ENCODE measurements at regions not wholly inside any gene's neighbourhood (a gene's known extent, or its start where the extent isn't known, plus 50 kb on each side); places are given as distances from the start of the nearest gene placed in this dataset.

GRCh38 chr5:131001507-131001906 lies 163.5 kb downstream of the HINT1 start:
- TF ChIP-seq MAX (IDR thresholded peaks at IDR 0.05; ENCODE audit: low read depth, low read length), result no peak
- TF ChIP-seq, protein P1, sequence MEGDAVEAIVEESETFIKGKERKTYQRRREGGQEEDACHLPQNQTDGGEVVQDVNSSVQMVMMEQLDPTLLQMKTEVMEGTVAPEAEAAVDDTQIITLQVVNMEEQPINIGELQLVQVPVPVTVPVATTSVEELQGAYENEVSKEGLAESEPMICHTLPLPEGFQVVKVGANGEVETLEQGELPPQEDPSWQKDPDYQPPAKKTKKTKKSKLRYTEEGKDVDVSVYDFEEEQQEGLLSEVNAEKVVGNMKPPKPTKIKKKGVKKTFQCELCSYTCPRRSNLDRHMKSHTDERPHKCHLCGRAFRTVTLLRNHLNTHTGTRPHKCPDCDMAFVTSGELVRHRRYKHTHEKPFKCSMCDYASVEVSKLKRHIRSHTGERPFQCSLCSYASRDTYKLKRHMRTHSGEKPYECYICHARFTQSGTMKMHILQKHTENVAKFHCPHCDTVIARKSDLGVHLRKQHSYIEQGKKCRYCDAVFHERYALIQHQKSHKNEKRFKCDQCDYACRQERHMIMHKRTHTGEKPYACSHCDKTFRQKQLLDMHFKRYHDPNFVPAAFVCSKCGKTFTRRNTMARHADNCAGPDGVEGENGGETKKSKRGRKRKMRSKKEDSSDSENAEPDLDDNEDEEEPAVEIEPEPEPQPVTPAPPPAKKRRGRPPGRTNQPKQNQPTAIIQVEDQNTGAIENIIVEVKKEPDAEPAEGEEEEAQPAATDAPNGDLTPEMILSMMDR (IDR thresholded peaks at IDR 0.05; ENCODE audit: low read depth, low read length), result no peak
